Brain microvascular endothelial cell (primary cell): ENCODE measurements at regions not wholly inside any gene's neighbourhood (a gene's known extent, or its start where the extent isn't known, plus 50 kb on each side); places are given as distances from the start of the nearest gene placed in this dataset.
A peak's percentile ranks its signal among the peaks of the same experiment; 100 is the strongest.

Experiments
- DNase-seq: peaks from one replicate; pipeline ENCODE4 v3.0.0-alpha.2; 2020
- H3K27ac ChIP-seq: fragments of 250-450 bp; sonication (Bioruptor Pico); 2 replicates; pipeline ENCODE4 v1.5.1; 2020; ENCODE audit warnings: mild to moderate bottlenecking, moderate library complexity
- H3K27me3 ChIP-seq: fragments of 250-450 bp; sonication (Bioruptor Pico); replicated peaks from 2 replicates; pipeline ENCODE4 v1.5.1; 2020; ENCODE audit warnings: mild to moderate bottlenecking
- H3K36me3 ChIP-seq: fragments of 250-450 bp; sonication (Bioruptor Pico); replicated peaks from 2 replicates; pipeline ENCODE4 v1.5.1; 2020; ENCODE audit warnings: mild to moderate bottlenecking
- H3K4me3 ChIP-seq: 2 replicates; pipeline ENCODE4 v1.5.1; 2011; ENCODE audit warnings: low read depth, mild to moderate bottlenecking, control low read depth, low read length, moderate library complexity
- in situ Hi-C: cut with HindIII; loops from 2 replicates; pipeline ENCODE4 v1.10.0; 2017; ENCODE audit warnings: low sequenced_read_pairs, low pct_ligation_motif_present
- TF ChIP-seq, protein P1 (sequence below): IDR thresholded peaks from 2 replicates; pipeline ENCODE4 v1.5.1; 2011; ENCODE audit warnings: low read depth, mild to moderate bottlenecking, moderate library complexity, low read length, control low read depth, inconsistent platforms; ENCODE audit errors: missing control alignments

DNA sequence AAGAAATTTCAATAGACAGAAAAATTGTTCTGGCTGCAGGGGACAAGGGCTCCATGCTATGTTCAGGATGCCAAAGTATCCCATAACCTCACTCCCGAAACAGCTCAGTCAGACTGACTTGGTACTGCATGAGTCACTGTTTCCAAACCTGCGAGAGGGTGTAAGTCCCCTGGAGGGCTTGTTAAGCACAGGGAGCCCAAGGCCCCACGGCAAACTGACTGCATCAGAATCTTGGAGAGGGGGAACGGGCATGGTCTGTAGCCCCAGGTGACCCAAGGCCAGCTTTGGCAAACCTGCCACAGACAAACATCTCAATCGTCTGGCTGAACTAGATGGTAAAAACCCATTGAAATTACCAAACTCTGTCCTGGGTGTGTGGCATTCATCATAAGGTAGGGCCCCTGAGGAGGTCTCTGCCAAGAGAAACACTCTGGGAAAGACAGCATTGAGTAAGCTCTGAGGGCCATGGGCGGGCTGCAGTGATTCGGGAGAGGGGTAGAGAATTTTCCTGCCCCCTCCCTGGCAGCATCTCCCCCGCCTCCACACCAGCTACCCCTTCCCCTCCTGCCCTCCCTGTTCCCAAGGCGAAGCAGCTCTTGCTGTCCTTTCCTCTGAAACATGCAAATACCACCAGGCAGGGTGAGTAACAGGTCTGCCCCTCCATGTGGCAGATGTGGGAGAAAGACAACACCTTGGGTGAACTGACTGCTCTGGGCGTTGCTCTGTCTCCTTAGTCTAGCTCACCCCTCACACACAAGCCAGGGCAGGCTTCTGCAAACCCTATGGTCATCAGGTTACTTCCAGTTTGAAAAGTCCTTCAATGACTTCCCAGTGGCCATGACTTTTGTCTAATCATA, 274.7 kb upstream of the SIX2 start:
- peak overlapping the region; percentile 33 for H3K27ac ChIP-seq
- in situ Hi-C loops = no loop called here
- H3K27me3 ChIP-seq = no peaks in the 10 kb centered on the region
- no peaks in the 10 kb centered on the region for H3K36me3 ChIP-seq
- DNase-seq = peak; percentile 74
- TF ChIP-seq, protein P1, sequence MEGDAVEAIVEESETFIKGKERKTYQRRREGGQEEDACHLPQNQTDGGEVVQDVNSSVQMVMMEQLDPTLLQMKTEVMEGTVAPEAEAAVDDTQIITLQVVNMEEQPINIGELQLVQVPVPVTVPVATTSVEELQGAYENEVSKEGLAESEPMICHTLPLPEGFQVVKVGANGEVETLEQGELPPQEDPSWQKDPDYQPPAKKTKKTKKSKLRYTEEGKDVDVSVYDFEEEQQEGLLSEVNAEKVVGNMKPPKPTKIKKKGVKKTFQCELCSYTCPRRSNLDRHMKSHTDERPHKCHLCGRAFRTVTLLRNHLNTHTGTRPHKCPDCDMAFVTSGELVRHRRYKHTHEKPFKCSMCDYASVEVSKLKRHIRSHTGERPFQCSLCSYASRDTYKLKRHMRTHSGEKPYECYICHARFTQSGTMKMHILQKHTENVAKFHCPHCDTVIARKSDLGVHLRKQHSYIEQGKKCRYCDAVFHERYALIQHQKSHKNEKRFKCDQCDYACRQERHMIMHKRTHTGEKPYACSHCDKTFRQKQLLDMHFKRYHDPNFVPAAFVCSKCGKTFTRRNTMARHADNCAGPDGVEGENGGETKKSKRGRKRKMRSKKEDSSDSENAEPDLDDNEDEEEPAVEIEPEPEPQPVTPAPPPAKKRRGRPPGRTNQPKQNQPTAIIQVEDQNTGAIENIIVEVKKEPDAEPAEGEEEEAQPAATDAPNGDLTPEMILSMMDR = no peak
- H3K4me3 ChIP-seq = no peak overlapping the region

DNA sequence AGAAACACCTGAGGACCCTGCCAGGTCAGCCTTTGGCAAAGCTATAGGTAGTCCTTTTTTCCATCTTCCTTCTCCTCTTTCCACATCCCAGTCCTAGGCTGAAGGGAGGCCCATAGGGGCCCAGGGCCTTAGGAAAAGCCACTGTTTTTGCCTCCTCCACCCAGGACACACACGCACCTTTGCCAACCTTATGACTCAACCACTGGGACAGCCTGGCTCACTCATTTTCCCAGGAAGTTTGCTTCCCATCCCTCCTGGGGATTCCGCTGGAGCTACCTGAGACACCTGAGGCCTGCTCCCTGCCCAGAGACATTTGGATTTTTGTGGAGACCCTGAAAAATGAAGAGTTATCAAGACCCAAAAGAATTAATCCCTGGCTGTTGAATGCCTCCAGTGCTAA, 273.4 kb upstream of the SIX2 start:
- no peak for DNase-seq
- no peaks in the 10 kb centered on the region for H3K27me3 ChIP-seq
- H3K27ac ChIP-seq = no peak overlapping the region

DNA sequence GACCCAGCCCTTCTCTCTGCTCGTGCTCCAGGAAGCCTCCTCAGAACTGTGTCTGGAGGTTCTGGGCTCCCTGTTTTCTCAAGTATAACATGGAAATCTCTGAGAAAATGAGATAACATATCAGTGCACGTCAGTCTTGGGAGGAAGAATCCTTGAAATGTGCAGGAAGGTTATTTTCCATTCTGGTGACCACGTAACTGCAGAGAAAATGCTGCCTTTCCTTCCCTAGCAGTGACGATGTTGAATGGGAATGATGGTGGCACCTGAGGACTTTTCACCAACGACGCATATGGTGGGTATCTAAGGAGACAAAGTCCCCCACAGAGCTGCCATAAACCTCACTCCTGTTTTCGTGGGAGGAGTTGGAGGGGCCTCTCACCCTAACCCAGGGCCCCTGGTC, 272.1 kb upstream of the SIX2 start:
- no peak overlapping the region for H3K27ac ChIP-seq
- no peak overlapping the region for H3K4me3 ChIP-seq
- in situ Hi-C loops = no loop called here
- TF ChIP-seq, protein P1 = no peak
- no peaks in the 10 kb centered on the region for H3K36me3 ChIP-seq
- no peak for DNase-seq
- no peaks in the 10 kb centered on the region for H3K27me3 ChIP-seq

More for the DNA sequence above, 273.4 kb upstream of the SIX2 start:
- in situ Hi-C loops = no loop called here
- Histone ChIP-seq H3K36me3 (no peaks in the 10 kb centered on the region), H3K4me3 (no peak overlapping the region)
- TF ChIP-seq, protein P1 = no peak

DNA sequence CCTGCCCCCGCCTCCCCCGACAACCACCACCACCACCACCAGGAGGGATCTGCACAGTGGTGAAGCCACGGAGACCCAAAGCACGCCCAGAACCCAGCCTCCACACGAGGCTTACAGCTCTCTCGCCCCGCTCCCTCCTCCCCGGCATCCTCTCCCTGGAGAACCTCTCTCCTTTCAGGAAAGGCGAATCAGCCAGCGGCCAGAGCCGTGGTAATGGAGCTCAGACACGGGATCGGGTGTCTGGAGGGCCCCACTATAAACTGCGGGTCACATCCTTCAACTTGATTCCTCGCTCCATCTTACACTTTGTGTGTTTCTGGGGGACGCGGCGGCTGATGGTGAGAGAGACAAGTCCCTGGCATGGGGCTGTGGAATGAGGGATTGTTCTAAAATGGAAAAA, 271.5 kb upstream of the SIX2 start:
- no peaks in the 10 kb centered on the region for H3K27me3 ChIP-seq
- in situ Hi-C loops = no loop called here
- TF ChIP-seq, protein P1 = no peak
- no peak for DNase-seq
- no peak overlapping the region for H3K4me3 ChIP-seq
- no peak overlapping the region for H3K27ac ChIP-seq
- no peaks in the 10 kb centered on the region for H3K36me3 ChIP-seq

DNA sequence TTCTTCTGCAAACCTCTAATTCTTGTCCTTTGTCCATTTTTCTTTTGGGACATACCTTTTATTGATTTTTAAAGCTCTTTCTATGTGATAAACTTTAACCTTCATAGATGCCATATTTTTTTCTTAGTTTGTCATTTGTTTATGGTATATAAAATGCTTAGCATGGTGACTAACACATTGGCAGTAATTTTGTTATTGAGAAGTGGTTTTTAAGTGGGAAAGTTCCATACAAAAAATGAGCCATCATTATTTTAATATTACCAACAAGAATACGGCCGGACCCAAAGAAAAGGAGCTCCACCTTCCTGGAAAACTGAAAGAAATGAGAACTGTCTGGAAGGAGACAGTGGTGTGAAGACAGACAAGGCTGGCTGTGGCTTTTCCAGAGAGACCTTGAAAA, 270.1 kb upstream of the SIX2 start:
- Histone ChIP-seq H3K27ac (no peak overlapping the region), H3K4me3 (no peak overlapping the region), H3K36me3 (no peaks in the 10 kb centered on the region), H3K27me3 (no peaks in the 10 kb centered on the region)
- TF ChIP-seq, protein P1 = no peak
- DNase-seq = no peak
- in situ Hi-C loops = no loop called here
